IPS-18a (cell line): ENCODE measurements at regions not wholly inside any gene's neighbourhood (a gene's known extent, or its start where the extent isn't known, plus 50 kb on each side); places are given as distances from the start of the nearest gene placed in this dataset.

Source experiments
- H3K27ac ChIP-seq: one replicate; pipeline ENCODE4 v1.5.1; 2013; ENCODE audit warnings: low read length
- H3K27me3 ChIP-seq: one replicate; pipeline ENCODE4 v1.6.1; 2013; ENCODE audit warnings: mild to moderate bottlenecking, low read length; ENCODE audit not compliant: control insufficient read depth, insufficient read depth
- H3K36me3 ChIP-seq: one replicate; pipeline ENCODE4 v1.6.1; 2013; ENCODE audit warnings: low read depth, low read length; ENCODE audit not compliant: control insufficient read depth
- H3K4me1 ChIP-seq: one replicate; pipeline ENCODE4 v1.6.1; 2013; ENCODE audit warnings: low read depth, low read length; ENCODE audit not compliant: control insufficient read depth
- H3K4me3 ChIP-seq: one replicate; pipeline ENCODE4 v1.5.1; 2013; ENCODE audit warnings: low read length
- H3K9ac ChIP-seq: one replicate; pipeline ENCODE4 v1.6.1; 2013; ENCODE audit warnings: mild to moderate bottlenecking, low read length, moderate library complexity
- H3K9me3 ChIP-seq: one replicate; pipeline ENCODE4 v1.6.1; 2013; ENCODE audit warnings: low read depth, low read length; ENCODE audit not compliant: control insufficient read depth

DNA sequence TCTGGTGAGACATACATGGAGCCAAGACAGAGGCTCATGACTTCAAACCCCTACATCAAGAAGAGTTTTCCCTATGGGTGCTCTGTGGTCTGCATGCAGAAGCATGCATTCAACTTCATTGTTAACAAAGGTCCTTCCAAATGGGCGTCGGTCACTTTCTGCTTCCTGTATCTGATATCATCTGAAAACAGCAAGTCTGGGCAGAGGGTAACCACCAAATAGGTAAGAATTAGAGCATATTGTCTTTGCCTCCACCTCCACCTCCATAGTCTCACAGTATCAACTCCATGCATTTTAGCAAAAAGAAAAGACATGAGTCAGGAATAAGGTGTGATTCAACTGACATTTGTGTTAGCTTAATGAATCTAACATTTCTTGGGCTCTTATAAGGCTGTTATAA lies 462.9 kb downstream of the DMRT2 start:
- H3K4me3 ChIP-seq, result no peak overlapping the region

GRCh38 chr9:1514250-1514649 lies 464.1 kb downstream of the DMRT2 start:
- H3K4me1 ChIP-seq, result peaks cover 8% of the 10 kb centered on the region
- H3K9ac ChIP-seq, result no peak overlapping the region
- no peaks in the 10 kb centered on the region for H3K27me3 ChIP-seq
- H3K4me3 ChIP-seq, result no peak overlapping the region
- H3K27ac ChIP-seq, result no peak overlapping the region
- no peaks in the 10 kb centered on the region for H3K36me3 ChIP-seq
- no peaks in the 10 kb centered on the region for H3K9me3 ChIP-seq

More for the DNA sequence above, 462.9 kb downstream of the DMRT2 start:
- Histone ChIP-seq H3K36me3 (no peaks in the 10 kb centered on the region), H3K9me3 (no peaks in the 10 kb centered on the region), H3K27ac (no peak overlapping the region), H3K4me1 (peaks cover 8% of the 10 kb centered on the region), H3K9ac (no peak overlapping the region), H3K27me3 (no peaks in the 10 kb centered on the region)

GRCh38 chr9:1514776-1515363 lies 464.7 kb downstream of the DMRT2 start:
- peaks cover 8% of the 10 kb centered on the region for H3K4me1 ChIP-seq
- no peaks in the 10 kb centered on the region for H3K27me3 ChIP-seq
- H3K4me3 ChIP-seq, result no peak overlapping the region
- H3K36me3 ChIP-seq, result no peaks in the 10 kb centered on the region
- H3K27ac ChIP-seq, result no peak overlapping the region
- no peaks in the 10 kb centered on the region for H3K9me3 ChIP-seq
- no peak overlapping the region for H3K9ac ChIP-seq

GRCh38 chr9:1515557-1515956 lies 465.4 kb downstream of the DMRT2 start:
- H3K9me3 ChIP-seq, result no peaks in the 10 kb centered on the region
- H3K36me3 ChIP-seq, result no peaks in the 10 kb centered on the region
- no peak overlapping the region for H3K4me3 ChIP-seq
- no peaks in the 10 kb centered on the region for H3K27me3 ChIP-seq
- H3K4me1 ChIP-seq, result peaks cover 8% of the 10 kb centered on the region
- H3K27ac ChIP-seq, result no peak overlapping the region
- no peak overlapping the region for H3K9ac ChIP-seq

DNA sequence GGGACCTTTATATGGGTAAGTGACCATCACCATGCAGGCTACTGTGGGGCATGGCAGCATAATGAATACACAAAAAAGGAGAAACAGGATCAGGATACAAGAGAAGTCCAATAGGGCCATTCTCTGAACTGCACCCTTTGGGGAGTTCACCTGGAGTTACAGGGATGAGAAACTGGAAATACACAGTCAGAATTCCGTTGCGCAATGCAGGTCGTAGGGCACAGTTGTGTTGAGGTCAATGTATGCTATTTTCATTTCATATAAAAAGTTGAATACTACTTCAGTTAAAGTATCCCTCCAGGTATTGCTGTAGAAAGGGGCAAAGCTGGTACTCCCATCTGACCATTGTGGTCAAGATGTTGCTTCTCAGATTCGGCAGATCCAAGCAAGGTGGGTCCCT lies 471.4 kb downstream of the DMRT2 start:
- Histone ChIP-seq H3K4me1 (no peaks in the 10 kb centered on the region), H3K27ac (no peak overlapping the region), H3K9ac (no peak overlapping the region), H3K4me3 (no peak overlapping the region), H3K9me3 (no peaks in the 10 kb centered on the region), H3K27me3 (no peaks in the 10 kb centered on the region), H3K36me3 (no peaks in the 10 kb centered on the region)

- Histone ChIP-seq H3K9ac (no peak overlapping the region), H3K36me3 (no peaks in the 10 kb centered on the region), H3K9me3 (no peaks in the 10 kb centered on the region), H3K4me1 (no peaks in the 10 kb centered on the region), H3K27me3 (no peaks in the 10 kb centered on the region), H3K27ac (no peak overlapping the region), H3K4me3 (no peak overlapping the region)
Observed at GRCh38 chr9:1522219-1522767, 472.1 kb downstream of the DMRT2 start.

DNA sequence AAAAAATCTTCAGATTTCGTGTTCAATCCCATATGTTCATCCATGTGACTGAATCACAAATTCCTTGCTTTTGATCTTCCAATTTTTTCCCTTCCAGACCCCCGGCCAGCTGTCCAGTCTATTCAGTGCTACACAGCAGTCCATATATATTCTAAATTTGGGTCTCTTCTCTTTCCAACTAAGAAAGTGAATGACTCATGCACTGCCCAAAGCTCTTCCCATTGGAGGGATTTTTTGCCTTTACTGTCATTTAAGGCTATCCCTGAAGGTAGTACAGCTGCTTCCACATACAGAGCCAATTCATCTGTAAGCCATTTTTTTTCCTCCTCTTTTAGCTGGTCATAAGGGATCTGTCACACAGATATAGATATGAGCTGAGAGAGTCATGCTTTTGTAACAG lies 478.3 kb downstream of the DMRT2 start:
- H3K4me1 ChIP-seq, result no peaks in the 10 kb centered on the region
- H3K27ac ChIP-seq, result no peak overlapping the region
- no peaks in the 10 kb centered on the region for H3K9me3 ChIP-seq
- H3K27me3 ChIP-seq, result no peaks in the 10 kb centered on the region
- no peak overlapping the region for H3K4me3 ChIP-seq
- H3K9ac ChIP-seq, result no peak overlapping the region
- H3K36me3 ChIP-seq, result no peaks in the 10 kb centered on the region

DNA sequence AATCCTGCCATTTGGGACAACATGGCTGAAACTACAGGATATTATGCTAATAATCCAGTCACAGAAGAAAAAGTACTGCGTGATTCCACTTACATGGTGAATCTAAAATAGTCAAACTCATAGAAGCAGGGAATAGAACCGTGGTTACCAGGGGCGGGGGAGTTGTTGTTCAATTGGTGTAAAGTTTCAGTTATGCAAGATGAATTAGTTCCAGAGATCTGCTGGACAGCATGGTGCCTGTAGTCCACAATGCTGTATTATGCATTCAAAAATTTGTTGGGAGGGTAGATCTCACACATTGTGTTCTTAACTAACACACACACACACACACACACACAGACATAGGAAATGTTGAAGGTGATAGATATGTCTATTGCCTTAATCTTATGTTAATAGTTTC lies 480.5 kb downstream of the DMRT2 start:
- Histone ChIP-seq H3K4me1 (no peaks in the 10 kb centered on the region), H3K27ac (no peak overlapping the region), H3K27me3 (no peaks in the 10 kb centered on the region), H3K9ac (no peak overlapping the region), H3K36me3 (no peaks in the 10 kb centered on the region), H3K4me3 (no peak overlapping the region), H3K9me3 (no peaks in the 10 kb centered on the region)

- Histone ChIP-seq H3K27ac (no peak overlapping the region), H3K4me1 (no peaks in the 10 kb centered on the region), H3K4me3 (no peak overlapping the region), H3K36me3 (no peaks in the 10 kb centered on the region), H3K9me3 (no peaks in the 10 kb centered on the region), H3K27me3 (no peaks in the 10 kb centered on the region), H3K9ac (no peak overlapping the region)
Observed at GRCh38 chr9:1531424-1531823, 481.3 kb downstream of the DMRT2 start.

DNA sequence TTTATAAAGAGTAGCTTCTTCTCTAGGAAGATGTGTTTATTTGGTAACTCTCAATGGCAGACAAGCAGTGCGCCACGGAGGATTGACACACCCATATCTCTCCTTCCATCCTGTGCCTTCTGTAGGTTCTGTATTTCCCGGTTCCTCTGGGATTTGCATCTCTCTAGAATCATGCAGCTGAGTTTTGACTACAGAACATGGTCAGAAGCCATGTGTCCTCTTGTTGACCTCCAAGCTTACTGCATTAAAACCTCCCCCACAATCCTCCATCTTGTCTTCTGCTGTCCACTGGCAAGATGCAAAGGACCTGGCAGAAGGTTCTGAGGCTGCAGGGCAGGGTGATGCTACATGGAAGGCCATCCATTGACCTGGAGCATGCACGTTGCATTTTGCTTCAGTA lies 482.0 kb downstream of the DMRT2 start:
- Histone ChIP-seq H3K36me3 (no peaks in the 10 kb centered on the region), H3K27ac (no peak overlapping the region), H3K4me3 (no peak overlapping the region), H3K4me1 (no peaks in the 10 kb centered on the region), H3K9ac (no peak overlapping the region), H3K27me3 (no peaks in the 10 kb centered on the region), H3K9me3 (no peaks in the 10 kb centered on the region)

DNA sequence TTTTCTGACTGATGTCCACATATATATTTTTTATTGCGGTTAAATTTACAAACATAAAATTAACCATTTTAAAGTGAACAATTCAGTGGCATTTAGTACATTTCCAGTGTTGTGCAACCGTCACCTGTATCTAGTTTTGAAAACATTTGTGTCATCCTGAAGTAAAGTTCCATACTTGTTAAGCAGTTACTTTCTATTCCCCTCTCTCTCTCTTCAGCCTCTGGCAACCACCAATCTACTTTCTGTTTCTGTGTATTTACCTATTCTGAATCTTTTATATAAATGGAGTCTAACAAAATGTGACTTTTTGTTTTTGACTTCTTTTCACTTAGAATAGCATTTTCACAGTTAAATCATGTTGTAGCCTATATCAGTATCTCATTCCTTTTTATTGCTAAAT lies 480.1 kb upstream of the SMARCA2 start:
- Histone ChIP-seq H3K27me3 (no peaks in the 10 kb centered on the region), H3K4me3 (no peak overlapping the region), H3K36me3 (no peaks in the 10 kb centered on the region), H3K9me3 (no peaks in the 10 kb centered on the region), H3K27ac (no peak overlapping the region), H3K4me1 (no peaks in the 10 kb centered on the region), H3K9ac (no peak overlapping the region)

GRCh38 chr9:1535599-1535998 lies 479.5 kb upstream of the SMARCA2 start:
- Histone ChIP-seq H3K9ac (no peak overlapping the region), H3K9me3 (no peaks in the 10 kb centered on the region), H3K27ac (no peak overlapping the region), H3K36me3 (no peaks in the 10 kb centered on the region), H3K27me3 (no peaks in the 10 kb centered on the region), H3K4me1 (no peaks in the 10 kb centered on the region), H3K4me3 (no peak overlapping the region)
